ENCODE measurements at regions not wholly inside any gene's neighbourhood (a gene's known extent, or its start where the extent isn't known, plus 50 kb on each side); places are given as distances from the start of the nearest gene placed in this dataset.

DNA sequence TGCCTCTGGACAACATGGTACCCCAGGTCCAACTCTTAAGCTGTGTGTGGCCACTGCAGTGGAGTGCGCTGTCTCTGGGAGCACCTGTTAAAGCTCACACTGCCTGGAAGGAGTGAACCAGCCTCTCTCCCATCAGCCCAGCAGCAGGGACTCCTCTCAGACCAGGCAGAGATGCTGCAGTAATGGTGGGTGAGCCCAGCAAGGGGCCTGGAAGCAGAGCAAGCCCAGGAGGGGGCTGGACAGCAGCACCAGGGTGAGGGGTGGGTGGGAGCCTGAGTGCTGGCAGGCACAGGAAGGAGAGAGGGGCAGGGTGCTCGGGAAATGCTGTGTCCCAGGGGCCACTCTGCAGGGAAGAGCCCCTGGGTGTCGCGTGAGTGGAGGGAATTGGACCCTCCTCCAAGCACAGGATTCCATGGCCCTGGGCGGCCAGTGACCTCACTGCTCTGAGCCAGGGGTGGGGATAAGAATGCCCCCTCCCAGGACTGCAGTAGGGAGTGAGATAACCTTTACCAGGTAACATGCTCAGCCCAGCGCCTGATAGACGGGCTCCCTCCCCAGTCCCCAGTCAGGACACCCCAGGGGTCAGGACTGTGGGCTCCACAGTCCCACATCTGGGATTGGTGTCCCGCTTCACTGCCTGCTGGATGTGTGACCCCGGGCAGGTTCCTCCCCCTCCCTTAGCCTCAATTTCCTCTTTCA is 313.1 kb downstream of the MATN1 start:
- BruUV-seq (replicated peaks): no TSS peak
- DNase-seq (ENCODE audit: low read depth, low spot score): no peak
- no peak for FAIRE-seq

More for the DNA sequence above, 313.1 kb downstream of the MATN1 start:
- SMC1A ChIA-PET (ENCODE audit: uncharacterized antibody, unreplicated experiment): no interaction called here
- in situ Hi-C loops (cut with MboI) (no loop called here), intact Hi-C loops (cut with micrococcal nuclease; ENCODE audit: unreplicated experiment) (no loop called here)
- Histone ChIP-seq H3K4me1 (ENCODE audit: control insufficient read depth, insufficient read depth, low read length) (no peaks in the 10 kb centered on the region), H3K4me2 (ENCODE audit: control insufficient read depth, insufficient read depth) (no peak overlapping the region), H3K79me2 (ENCODE audit: control insufficient read depth, insufficient read depth, low read length) (no peaks in the 10 kb centered on the region), H3K9me3 (replicated peaks; ENCODE audit: control insufficient read depth, insufficient read depth, low read length) (no peaks in the 10 kb centered on the region; the same call in 2 of the 3 replicates), H3K27ac (ENCODE audit: control insufficient read depth, insufficient read depth) (no peak overlapping the region), H3K36me3 (ENCODE audit: control insufficient read depth in 2 of 2, insufficient read depth in 2 of 2, low read length in 1 of 2) (no peaks in the 10 kb centered on the region), H2AFZ (ENCODE audit: control insufficient read depth, low read depth, low read length) (no peak overlapping the region), H3K27me3 (replicated peaks in 1 of 2; ENCODE audit: control insufficient read depth in 2 of 2, insufficient read depth in 2 of 2, low read length in 1 of 2) (peaks cover 0 to 1% of the 10 kb centered on the region in 2 experiments; a peak in 2 of 4 replicates), H4K20me1 (ENCODE audit: control insufficient read depth, insufficient read depth) (no peaks in the 10 kb centered on the region), H3K4me3 (no peak overlapping the region), H3K9ac (ENCODE audit: control insufficient read depth, insufficient read depth, low read length) (no peak overlapping the region)
- TF ChIP-seq, protein P1, sequence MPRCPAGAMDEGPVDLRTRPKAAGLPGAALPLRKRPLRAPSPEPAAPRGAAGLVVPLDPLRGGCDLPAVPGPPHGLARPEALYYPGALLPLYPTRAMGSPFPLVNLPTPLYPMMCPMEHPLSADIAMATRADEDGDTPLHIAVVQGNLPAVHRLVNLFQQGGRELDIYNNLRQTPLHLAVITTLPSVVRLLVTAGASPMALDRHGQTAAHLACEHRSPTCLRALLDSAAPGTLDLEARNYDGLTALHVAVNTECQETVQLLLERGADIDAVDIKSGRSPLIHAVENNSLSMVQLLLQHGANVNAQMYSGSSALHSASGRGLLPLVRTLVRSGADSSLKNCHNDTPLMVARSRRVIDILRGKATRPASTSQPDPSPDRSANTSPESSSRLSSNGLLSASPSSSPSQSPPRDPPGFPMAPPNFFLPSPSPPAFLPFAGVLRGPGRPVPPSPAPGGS (IDR thresholded peaks at IDR 0.05; ENCODE audit: borderline replicate concordance, insufficient read depth, low read depth, low read length, poor library complexity, severe bottlenecking): no peak
- TF ChIP-seq SP1 (IDR thresholded peaks at IDR 0.05; ENCODE audit: low read depth, low read length): no peak
- TF ChIP-seq BCL11A (IDR thresholded peaks at IDR 0.05; ENCODE audit: low read depth, low read length): no peak
- TF ChIP-seq RB1 (IDR thresholded peaks at IDR 0.05; ENCODE audit: borderline replicate concordance): no peak
- TF ChIP-seq, protein P2, sequence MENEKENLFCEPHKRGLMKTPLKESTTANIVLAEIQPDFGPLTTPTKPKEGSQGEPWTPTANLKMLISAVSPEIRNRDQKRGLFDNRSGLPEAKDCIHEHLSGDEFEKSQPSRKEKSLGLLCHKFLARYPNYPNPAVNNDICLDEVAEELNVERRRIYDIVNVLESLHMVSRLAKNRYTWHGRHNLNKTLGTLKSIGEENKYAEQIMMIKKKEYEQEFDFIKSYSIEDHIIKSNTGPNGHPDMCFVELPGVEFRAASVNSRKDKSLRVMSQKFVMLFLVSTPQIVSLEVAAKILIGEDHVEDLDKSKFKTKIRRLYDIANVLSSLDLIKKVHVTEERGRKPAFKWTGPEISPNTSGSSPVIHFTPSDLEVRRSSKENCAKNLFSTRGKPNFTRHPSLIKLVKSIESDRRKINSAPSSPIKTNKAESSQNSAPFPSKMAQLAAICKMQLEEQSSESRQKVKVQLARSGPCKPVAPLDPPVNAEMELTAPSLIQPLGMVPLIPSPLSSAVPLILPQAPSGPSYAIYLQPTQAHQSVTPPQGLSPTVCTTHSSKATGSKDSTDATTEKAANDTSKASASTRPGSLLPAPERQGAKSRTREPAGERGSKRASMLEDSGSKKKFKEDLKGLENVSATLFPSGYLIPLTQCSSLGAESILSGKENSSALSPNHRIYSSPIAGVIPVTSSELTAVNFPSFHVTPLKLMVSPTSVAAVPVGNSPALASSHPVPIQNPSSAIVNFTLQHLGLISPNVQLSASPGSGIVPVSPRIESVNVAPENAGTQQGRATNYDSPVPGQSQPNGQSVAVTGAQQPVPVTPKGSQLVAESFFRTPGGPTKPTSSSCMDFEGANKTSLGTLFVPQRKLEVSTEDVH (IDR thresholded peaks at IDR 0.05; ENCODE audit: low read depth, partially characterized antibody): no peak
- TF ChIP-seq ZBTB4 (CRISPR knock-in tag; IDR thresholded peaks at IDR 0.05): no peak
- no peak for TF ChIP-seq MEF2A (IDR thresholded peaks at IDR 0.05; ENCODE audit: insufficient read depth, low read depth, low read length)
- TF ChIP-seq RAD21 (IDR thresholded peaks at IDR 0.05; ENCODE audit: insufficient read depth, low read depth, low read length): no peak
- POLR2A ChIA-PET: no interaction called here
- CTCF ChIA-PET: no interaction called here
- WGBS (ENCODE audit: insufficient coverage, insufficient replicate concordance, low lambda C conversion rate, missing lambda C conversion rate): 32% methylated on average over 9 of the region's 9 CpGs
- RAD21 ChIA-PET (ENCODE audit: unreplicated experiment): no interaction called here
- no peak for ATAC-seq
